HG02938 (cell line): ENCODE measurements at regions not wholly inside any gene's neighbourhood (a gene's known extent, or its start where the extent isn't known, plus 50 kb on each side); places are given as distances from the start of the nearest gene placed in this dataset.
"Not testable (repeated sequence)": the region's sequence is repeated elsewhere in the genome, so short reads cannot be mapped to it uniquely, and the experiment has no call there.

ENCODE experiments used
- ATAC-seq: cut with Tn5 transposase; IDR thresholded peaks from one replicate; pipeline ENCODE4 v1.9.1; 2021; ENCODE audit warnings: mild to moderate bottlenecking, moderate library complexity; ENCODE audit not compliant: unreplicated experiment

DNA sequence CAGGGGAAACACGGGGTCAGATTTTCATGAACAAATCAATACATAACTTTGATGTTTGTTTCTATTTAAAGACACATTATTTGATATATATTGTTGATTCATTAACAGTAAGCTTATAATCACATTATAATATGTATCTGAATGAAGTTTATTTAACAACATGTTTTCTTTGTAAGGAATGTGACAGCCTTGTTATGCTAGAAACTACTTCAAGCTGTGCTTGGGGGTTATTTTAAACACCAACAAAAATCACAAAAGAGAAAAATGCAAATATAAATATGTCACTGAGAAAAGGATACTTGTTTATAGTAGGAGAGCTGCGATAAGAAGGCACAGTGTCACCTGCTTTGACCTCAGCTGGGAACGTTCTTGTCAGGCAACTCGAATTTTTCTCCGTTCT lies 354.6 kb upstream of the AGA start:
- ATAC-seq = no peak

DNA sequence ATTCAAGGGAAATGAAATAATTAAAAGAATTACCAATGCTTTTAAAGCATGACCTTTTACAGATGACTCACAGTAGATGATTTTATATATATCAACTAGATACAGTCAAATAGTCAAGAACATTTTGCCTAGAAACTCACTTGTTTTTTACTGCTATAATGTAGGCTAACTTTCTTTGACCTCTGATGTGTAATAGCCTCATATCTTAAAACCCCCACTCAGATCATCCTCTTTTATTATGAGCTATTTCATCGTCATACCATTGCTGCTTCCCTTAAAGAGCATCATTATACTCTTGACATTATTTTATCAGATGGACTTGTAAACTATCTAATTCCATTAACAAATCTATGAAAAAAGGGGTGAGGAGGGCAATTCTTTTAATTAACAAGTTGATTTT lies 355.9 kb upstream of the AGA start:
- no peak for ATAC-seq

DNA sequence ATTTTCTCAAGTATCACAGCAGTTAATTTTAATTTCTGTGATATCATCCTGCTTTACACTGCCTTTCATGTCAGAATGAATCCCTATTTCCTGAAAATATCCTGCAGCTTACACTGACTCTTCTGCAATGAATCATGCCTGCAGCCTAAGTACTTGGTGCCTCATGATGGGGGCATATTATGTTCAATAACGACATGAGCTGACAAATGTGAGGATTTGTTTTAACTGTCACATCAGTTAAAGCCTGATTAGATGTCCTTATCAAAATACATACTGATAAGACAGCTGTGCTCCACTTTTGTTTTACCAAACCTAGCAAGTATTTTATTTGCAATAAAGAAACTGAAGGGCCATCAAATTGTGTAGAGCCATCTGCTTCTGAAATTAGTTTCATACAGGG lies 359.9 kb upstream of the AGA start:
- no peak for ATAC-seq

- ATAC-seq = no peak
Measured at GRCh38 chr4:177802661-177803060, 360.4 kb upstream of the AGA start.

DNA sequence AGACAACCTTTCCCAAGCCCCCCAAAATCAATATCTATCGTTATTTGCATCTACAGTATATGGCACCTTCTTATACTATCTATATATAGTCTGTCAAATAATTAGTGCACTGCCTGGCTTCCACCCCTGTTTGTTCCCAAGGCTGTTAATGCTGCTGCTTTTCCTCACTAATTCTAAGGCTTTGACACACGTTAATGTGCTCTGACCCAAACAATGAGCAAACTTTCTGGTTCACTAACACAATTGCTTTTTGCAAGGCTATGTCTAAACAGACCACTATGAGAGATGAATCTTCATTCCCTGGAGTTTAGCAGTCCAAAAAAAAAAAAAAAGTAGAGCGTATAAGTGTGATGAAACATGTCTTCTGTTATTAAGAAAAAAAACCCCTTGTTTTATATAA lies 360.9 kb upstream of the AGA start:
- ATAC-seq = no peak

GRCh38 chr4:177809791-177810190 lies 367.6 kb upstream of the AGA start:
- ATAC-seq = no peak

DNA sequence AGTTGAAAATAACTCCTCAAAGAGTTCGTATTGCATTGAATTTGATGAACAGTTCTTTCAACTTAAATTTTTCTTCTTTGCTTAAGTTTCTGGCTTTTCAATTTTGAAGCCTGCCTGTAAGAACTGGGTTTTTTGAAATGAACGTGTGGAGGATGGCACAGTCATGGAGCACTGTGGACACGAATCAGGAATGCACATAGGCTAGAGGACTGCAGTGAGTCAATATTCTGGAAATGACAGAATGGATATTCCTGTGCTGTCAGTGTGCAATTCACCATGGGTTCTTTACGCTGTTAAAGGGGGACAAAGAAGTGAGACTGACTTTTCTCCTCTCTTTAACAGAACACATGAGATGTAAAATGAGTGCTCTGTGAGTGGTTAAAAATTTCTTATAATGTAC lies 368.0 kb upstream of the AGA start:
- no peak for ATAC-seq

DNA sequence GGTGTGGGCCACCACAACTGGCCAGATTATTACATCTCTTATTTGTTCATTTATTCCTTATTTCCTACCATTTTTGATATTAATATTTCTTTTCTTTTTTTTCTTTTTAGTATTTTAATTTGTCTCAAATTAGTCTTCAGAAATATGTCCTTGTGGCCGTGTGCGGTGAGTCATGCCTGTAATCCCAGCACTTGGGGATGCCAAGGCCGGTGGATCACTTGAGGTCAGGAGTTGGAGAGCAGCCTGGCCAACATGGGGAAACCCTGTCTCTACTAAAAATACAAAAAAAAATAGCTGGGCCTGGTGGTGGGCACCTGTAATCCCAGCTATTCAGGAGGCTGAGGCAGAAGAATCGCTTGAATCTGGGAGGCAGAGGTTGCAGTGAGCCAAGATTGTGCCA lies 376.2 kb upstream of the AGA start:
- not testable (repeated sequence) for ATAC-seq

- ATAC-seq = no peak
Measured at GRCh38 chr4:177826973-177827372, 384.7 kb upstream of the AGA start.

- no peak for ATAC-seq
Measured at GRCh38 chr4:177841258-177841657, 399.0 kb upstream of the AGA start.

DNA sequence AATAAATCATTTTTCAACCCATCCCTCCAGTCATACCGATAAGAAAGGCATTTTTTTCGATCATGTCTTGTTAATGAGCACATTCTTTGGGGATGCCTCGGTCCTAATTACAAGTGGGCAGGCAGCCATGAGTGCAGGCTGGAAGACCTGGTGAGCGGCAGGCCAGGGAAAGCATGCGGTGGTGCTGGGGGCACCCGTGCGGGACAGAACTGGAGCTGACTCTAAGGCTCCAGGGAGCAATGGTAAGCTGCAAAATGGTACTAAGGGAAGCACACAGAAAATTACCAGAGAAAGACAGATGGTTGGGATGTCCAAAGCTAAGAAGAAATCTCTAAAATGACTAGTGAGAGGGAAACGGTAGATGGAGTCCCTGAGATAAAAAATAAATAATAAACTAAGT lies 411.0 kb upstream of the AGA start:
- no peak for ATAC-seq

DNA sequence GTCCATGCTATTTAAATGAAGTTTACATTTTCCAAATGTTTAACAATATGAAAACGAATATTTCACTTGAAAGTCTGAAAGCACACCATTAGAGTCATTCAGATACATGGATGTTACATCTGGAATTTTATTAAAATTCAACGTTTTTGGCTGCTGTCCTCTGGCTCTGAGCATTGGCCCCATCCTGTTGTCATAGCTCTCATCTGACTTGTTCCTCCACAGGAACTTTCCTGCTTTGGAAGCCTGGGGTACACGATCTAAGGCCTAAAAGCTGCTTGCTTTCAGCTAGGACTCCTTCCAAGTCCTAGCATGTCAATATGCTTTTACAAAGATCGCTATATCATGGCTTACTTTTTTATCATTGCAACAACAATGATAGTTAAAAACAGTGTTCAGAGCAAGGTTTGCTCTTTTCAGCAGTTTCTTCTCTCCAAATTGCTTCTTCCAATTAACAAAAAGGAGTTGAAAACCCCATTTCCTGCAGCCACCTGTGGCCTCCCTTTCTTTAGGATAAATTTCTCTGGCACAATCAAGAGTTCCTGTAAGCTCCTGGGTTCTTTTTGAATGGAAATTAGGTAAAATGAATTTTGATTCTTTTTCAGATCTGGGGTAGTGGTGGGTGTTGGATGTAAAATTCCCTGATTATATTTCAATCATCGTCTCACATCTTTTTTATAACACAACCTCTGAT lies 413.4 kb upstream of the AGA start:
- no peak for ATAC-seq

GRCh38 chr4:177860171-177860570 lies 417.9 kb upstream of the AGA start:
- no peak for ATAC-seq

GRCh38 chr4:177861551-177862094 lies 419.4 kb upstream of the AGA start:
- ATAC-seq = no peak

- no peak for ATAC-seq
Measured at GRCh38 chr4:177862541-177863176, 420.4 kb upstream of the AGA start.

- ATAC-seq = no peak
Measured at GRCh38 chr4:177879851-177880250, 437.6 kb upstream of the AGA start.

DNA sequence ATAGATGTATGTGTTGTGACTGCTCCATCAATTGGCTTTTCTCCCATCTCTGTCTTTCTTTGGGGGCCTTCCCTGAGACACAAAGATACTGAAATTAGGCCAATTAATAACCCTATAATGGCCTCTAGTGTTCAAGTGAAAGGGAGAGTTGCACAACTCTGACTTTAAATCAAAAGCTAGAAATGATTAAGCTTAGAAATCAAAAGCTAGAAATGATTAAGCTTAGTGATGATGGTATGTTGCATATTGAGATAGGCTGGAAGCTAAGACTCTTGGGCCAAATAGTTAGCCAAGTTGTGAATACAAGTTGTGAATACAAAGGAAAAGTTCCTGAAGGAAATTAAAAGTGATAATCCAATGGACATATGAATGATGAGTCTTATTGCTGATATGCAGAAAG lies 452.9 kb upstream of the AGA start:
- no peak for ATAC-seq

- ATAC-seq = no peak
Measured at GRCh38 chr4:177901786-177902185, 459.5 kb upstream of the AGA start.

DNA sequence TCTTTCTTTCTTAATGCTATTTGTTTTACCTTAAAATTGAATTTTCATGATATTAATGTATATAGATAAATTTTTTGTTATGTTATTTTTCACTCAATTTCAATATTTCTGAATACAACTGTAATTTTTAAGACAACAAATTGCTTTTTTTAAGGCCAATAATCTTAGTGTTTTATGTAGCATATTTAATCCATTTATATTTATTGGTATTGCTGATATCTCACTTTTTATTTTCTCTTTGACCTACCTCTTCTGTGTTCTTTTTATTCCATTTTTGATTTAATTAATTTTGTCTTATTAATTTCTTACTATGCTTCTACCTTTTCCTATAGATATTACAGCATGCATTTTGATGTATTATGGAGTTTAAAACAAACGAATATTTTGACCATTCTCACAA lies 460.1 kb upstream of the AGA start:
- ATAC-seq = no peak

DNA sequence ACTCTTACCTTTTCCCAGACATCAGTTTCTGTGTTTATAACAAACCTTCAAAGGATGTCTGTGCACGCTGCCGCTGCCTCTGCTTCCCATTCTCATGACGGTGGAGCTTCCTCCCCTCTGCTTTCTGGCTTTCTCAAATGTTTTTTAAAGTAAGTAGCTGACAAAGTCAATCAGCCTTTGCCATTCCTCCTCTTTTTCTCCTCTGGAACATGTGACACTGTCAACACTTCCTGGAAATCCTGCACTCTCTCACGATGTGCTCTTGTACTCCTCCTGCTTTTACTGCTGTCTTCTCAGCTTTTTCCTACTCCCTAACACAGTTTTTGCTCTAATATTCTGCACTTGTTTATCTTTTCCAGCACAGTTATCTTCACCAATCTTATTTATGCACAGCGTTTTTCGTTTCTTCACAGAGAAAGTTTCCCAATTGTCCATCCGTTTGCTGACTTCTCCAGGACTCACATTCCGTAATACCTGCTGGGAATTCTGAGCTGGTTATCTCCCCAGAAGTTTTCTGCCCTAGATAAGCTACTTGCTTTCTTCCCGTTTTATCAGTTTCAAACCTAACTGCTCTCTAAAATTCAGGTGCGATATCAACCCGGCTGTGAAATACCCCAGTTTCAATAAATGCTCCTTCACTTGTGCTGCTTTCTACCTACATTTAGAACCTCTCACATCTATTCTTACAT lies 465.6 kb upstream of the AGA start:
- no peak for ATAC-seq

DNA sequence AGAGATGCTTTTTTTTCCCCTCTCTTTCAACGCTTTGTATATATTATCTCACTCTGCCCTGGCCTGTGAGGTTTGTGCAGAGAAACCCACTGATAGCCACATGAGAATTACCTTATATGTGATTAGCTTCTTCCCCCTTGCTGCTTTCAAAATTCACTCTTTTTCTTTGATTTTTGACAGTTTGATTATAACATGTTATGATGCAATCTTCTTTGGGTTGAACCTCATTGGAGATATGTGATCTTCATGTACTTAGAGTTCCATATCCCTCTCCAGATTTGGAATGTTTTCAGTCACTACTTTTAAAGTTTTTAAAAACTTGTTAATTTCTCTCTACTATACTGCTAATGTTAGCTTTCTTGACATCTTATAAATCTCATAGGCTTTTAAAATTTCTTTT lies 479.5 kb upstream of the AGA start:
- ATAC-seq = no peak

DNA sequence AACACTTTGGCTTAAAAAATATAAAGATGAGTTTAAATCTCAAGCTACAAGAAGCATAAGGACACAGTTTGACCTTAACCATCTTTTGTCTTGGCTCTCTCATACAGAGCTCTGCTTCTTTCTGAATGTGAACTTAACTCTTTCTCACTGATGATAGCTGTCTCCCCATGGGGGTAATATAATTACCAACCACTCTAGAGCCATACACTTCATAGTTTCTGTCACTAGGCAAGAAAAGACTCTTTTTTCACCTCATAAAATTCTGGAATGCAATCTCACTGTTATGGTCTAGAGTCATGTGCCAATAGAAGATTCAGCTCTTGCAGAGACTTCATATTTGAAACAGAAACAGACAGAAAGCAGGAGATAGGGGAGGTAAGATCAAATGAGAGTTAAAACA lies 481.7 kb upstream of the AGA start:
- ATAC-seq = no peak
